ENCODE measurements at regions not wholly inside any gene's neighbourhood (a gene's known extent, or its start where the extent isn't known, plus 50 kb on each side); places are given as distances from the start of the nearest gene placed in this dataset.

GRCh38 chr6:18595774-18596530, 208.8 kb downstream of the RNF144B start:
- Histone ChIP-seq H3K9ac (ENCODE audit: low read depth, low read length) (no peak overlapping the region), H3K4me2 (ENCODE audit: low read length) (no peak overlapping the region), H3K36me3 (ENCODE audit: insufficient read depth, low read length) (no peaks in the 10 kb centered on the region), H3K4me1 (ENCODE audit: control insufficient read depth, insufficient read depth, low read length) (no peaks in the 10 kb centered on the region), H3K4me3 (ENCODE audit: low read length) (no peak overlapping the region), H3K9me3 (replicated peaks; ENCODE audit: low read length) (no peaks in the 10 kb centered on the region), H3K27me3 (ENCODE audit: control insufficient read depth, insufficient read depth, low read length) (no peaks in the 10 kb centered on the region)

GRCh38 chr6:18596531-18596835, 209.3 kb downstream of the RNF144B start:
- no peaks in the 10 kb centered on the region for H3K4me1 ChIP-seq (ENCODE audit: control insufficient read depth, insufficient read depth, low read length)
- no peak overlapping the region for H3K9ac ChIP-seq (ENCODE audit: low read depth, low read length)
- H3K36me3 ChIP-seq (ENCODE audit: insufficient read depth, low read length): no peaks in the 10 kb centered on the region
- H3K4me2 ChIP-seq (ENCODE audit: low read length): no peak overlapping the region
- H3K4me3 ChIP-seq (ENCODE audit: low read length): no peak overlapping the region
- no peaks in the 10 kb centered on the region for H3K27me3 ChIP-seq (ENCODE audit: control insufficient read depth, insufficient read depth, low read length)
- H3K9me3 ChIP-seq (replicated peaks; ENCODE audit: low read length): no peaks in the 10 kb centered on the region

- Histone ChIP-seq H3K36me3 (ENCODE audit: insufficient read depth, low read length) (no peaks in the 10 kb centered on the region), H3K27me3 (ENCODE audit: control insufficient read depth, insufficient read depth, low read length) (no peaks in the 10 kb centered on the region), H3K4me2 (ENCODE audit: low read length) (no peak overlapping the region), H3K9me3 (replicated peaks; ENCODE audit: low read length) (no peaks in the 10 kb centered on the region), H3K4me1 (ENCODE audit: control insufficient read depth, insufficient read depth, low read length) (no peaks in the 10 kb centered on the region), H3K4me3 (ENCODE audit: low read length) (no peak overlapping the region), H3K9ac (ENCODE audit: low read depth, low read length) (no peak overlapping the region)
Measured at GRCh38 chr6:18598551-18599264, 211.6 kb downstream of the RNF144B start.

- no peak overlapping the region for H3K4me2 ChIP-seq (ENCODE audit: low read length)
- no peaks in the 10 kb centered on the region for H3K9me3 ChIP-seq (replicated peaks; ENCODE audit: low read length)
- H3K4me3 ChIP-seq (ENCODE audit: low read length): no peak overlapping the region
- H3K4me1 ChIP-seq (ENCODE audit: control insufficient read depth, insufficient read depth, low read length): no peaks in the 10 kb centered on the region
- no peaks in the 10 kb centered on the region for H3K36me3 ChIP-seq (ENCODE audit: insufficient read depth, low read length)
- H3K9ac ChIP-seq (ENCODE audit: low read depth, low read length): no peak overlapping the region
- no peaks in the 10 kb centered on the region for H3K27me3 ChIP-seq (ENCODE audit: control insufficient read depth, insufficient read depth, low read length)
Measured at GRCh38 chr6:18600255-18600654, 213.1 kb downstream of the RNF144B start.

GRCh38 chr6:18601516-18602020, 214.4 kb downstream of the RNF144B start:
- Histone ChIP-seq H3K4me1 (ENCODE audit: control insufficient read depth, insufficient read depth, low read length) (no peaks in the 10 kb centered on the region), H3K9me3 (replicated peaks; ENCODE audit: low read length) (no peaks in the 10 kb centered on the region), H3K27me3 (ENCODE audit: control insufficient read depth, insufficient read depth, low read length) (no peaks in the 10 kb centered on the region), H3K4me2 (ENCODE audit: low read length) (no peak overlapping the region), H3K36me3 (ENCODE audit: insufficient read depth, low read length) (no peaks in the 10 kb centered on the region), H3K9ac (ENCODE audit: low read depth, low read length) (no peak overlapping the region), H3K4me3 (ENCODE audit: low read length) (no peak overlapping the region)

- H3K4me3 ChIP-seq (ENCODE audit: low read length): no peak overlapping the region
- no peaks in the 10 kb centered on the region for H3K36me3 ChIP-seq (ENCODE audit: insufficient read depth, low read length)
- H3K4me1 ChIP-seq (ENCODE audit: control insufficient read depth, insufficient read depth, low read length): no peaks in the 10 kb centered on the region
- H3K4me2 ChIP-seq (ENCODE audit: low read length): no peak overlapping the region
- no peak overlapping the region for H3K9ac ChIP-seq (ENCODE audit: low read depth, low read length)
- no peaks in the 10 kb centered on the region for H3K9me3 ChIP-seq (replicated peaks; ENCODE audit: low read length)
- no peaks in the 10 kb centered on the region for H3K27me3 ChIP-seq (ENCODE audit: control insufficient read depth, insufficient read depth, low read length)
Measured at GRCh38 chr6:18602931-18603330, 215.8 kb downstream of the RNF144B start.

- Histone ChIP-seq H3K4me1 (ENCODE audit: control insufficient read depth, insufficient read depth, low read length) (no peaks in the 10 kb centered on the region), H3K36me3 (ENCODE audit: insufficient read depth, low read length) (no peaks in the 10 kb centered on the region), H3K4me3 (ENCODE audit: low read length) (no peak overlapping the region), H3K9ac (ENCODE audit: low read depth, low read length) (no peak overlapping the region), H3K4me2 (ENCODE audit: low read length) (no peak overlapping the region), H3K27me3 (ENCODE audit: control insufficient read depth, insufficient read depth, low read length) (no peaks in the 10 kb centered on the region), H3K9me3 (replicated peaks; ENCODE audit: low read length) (no peaks in the 10 kb centered on the region)
Measured at GRCh38 chr6:18603361-18603760, 216.2 kb downstream of the RNF144B start.

- Histone ChIP-seq H3K27me3 (ENCODE audit: control insufficient read depth, insufficient read depth, low read length) (no peaks in the 10 kb centered on the region), H3K36me3 (ENCODE audit: insufficient read depth, low read length) (no peaks in the 10 kb centered on the region), H3K9me3 (replicated peaks; ENCODE audit: low read length) (no peaks in the 10 kb centered on the region), H3K4me1 (ENCODE audit: control insufficient read depth, insufficient read depth, low read length) (no peaks in the 10 kb centered on the region), H3K9ac (ENCODE audit: low read depth, low read length) (no peak overlapping the region), H3K4me3 (ENCODE audit: low read length) (no peak overlapping the region), H3K4me2 (ENCODE audit: low read length) (no peak overlapping the region)
Measured at GRCh38 chr6:18605841-18606240, 218.7 kb downstream of the RNF144B start.

- peaks cover 4% of the 10 kb centered on the region for H3K27me3 ChIP-seq (ENCODE audit: control insufficient read depth, insufficient read depth, low read length)
Measured at GRCh38 chr6:18609715-18610114, 222.6 kb downstream of the RNF144B start.

GRCh38 chr6:18613319-18613925, 226.3 kb downstream of the RNF144B start:
- H3K4me2 ChIP-seq (ENCODE audit: low read length): no peak overlapping the region
- peaks cover 4% of the 10 kb centered on the region for H3K27me3 ChIP-seq (ENCODE audit: control insufficient read depth, insufficient read depth, low read length)
- H3K36me3 ChIP-seq (ENCODE audit: insufficient read depth, low read length): no peaks in the 10 kb centered on the region
- H3K4me3 ChIP-seq (ENCODE audit: low read length): no peak overlapping the region
- no peaks in the 10 kb centered on the region for H3K9me3 ChIP-seq (replicated peaks; ENCODE audit: low read length)
- H3K4me1 ChIP-seq (ENCODE audit: control insufficient read depth, insufficient read depth, low read length): no peaks in the 10 kb centered on the region
- H3K9ac ChIP-seq (ENCODE audit: low read depth, low read length): no peak overlapping the region

More at GRCh38 chr6:18609715-18610114, 222.6 kb downstream of the RNF144B start:
- Histone ChIP-seq H3K9ac (ENCODE audit: low read depth, low read length) (no peak overlapping the region), H3K9me3 (replicated peaks; ENCODE audit: low read length) (no peaks in the 10 kb centered on the region), H3K4me3 (ENCODE audit: low read length) (no peak overlapping the region), H3K36me3 (ENCODE audit: insufficient read depth, low read length) (no peaks in the 10 kb centered on the region), H3K4me1 (ENCODE audit: control insufficient read depth, insufficient read depth, low read length) (no peaks in the 10 kb centered on the region), H3K4me2 (ENCODE audit: low read length) (no peak overlapping the region)

- Histone ChIP-seq H3K36me3 (ENCODE audit: insufficient read depth, low read length) (no peaks in the 10 kb centered on the region), H3K9me3 (replicated peaks; ENCODE audit: low read length) (no peaks in the 10 kb centered on the region), H3K9ac (ENCODE audit: low read depth, low read length) (no peak overlapping the region), H3K27me3 (ENCODE audit: control insufficient read depth, insufficient read depth, low read length) (no peaks in the 10 kb centered on the region), H3K4me3 (ENCODE audit: low read length) (no peak overlapping the region), H3K4me1 (ENCODE audit: control insufficient read depth, insufficient read depth, low read length) (peaks cover 9% of the 10 kb centered on the region), H3K4me2 (ENCODE audit: low read length) (no peak overlapping the region)
Measured at GRCh38 chr6:18629571-18629970, 242.4 kb downstream of the RNF144B start.

Measured in skeletal muscle satellite cell (primary cell).